ENCODE measurements at regions not wholly inside any gene's neighbourhood (a gene's known extent, or its start where the extent isn't known, plus 50 kb on each side); places are given as distances from the start of the nearest gene placed in this dataset.
A peak's percentile ranks its signal among the peaks of the same experiment; 100 is the strongest.

- TF ChIP-seq BCLAF1 (IDR thresholded peaks at IDR 0.05) (no peak), SREBF2 (IDR thresholded peaks at IDR 0.05; ENCODE audit: low read length) (no peak), RCOR1 (conservative IDR thresholded peaks at IDR 0.05; ENCODE audit: low read depth, low read length) (no peak), HDAC2 (IDR thresholded peaks at IDR 0.05) (no peak), KLF5 (IDR thresholded peaks at IDR 0.05; ENCODE audit: partially characterized antibody) (no peak), CEBPB (IDR thresholded peaks at IDR 0.05; ENCODE audit: borderline replicate concordance in 1 of 2, low read depth in 2 of 2, low read length in 2 of 2) (no peak), ZBTB33 (IDR thresholded peaks at IDR 0.05) (no peak), ESRRA (IDR thresholded peaks at IDR 0.05; ENCODE audit: low read length) (no peak), MTA3 (IDR thresholded peaks at IDR 0.05; ENCODE audit: borderline replicate concordance, low read length) (no peak), FOS (IDR thresholded peaks at IDR 0.05; ENCODE audit: borderline replicate concordance, extremely low read depth, insufficient read length) (no peak), MXI1 (IDR thresholded peaks at IDR 0.05; ENCODE audit: low read depth, low read length) (no peak), IRF3 (IDR thresholded peaks at IDR 0.05) (no peak), RELB (IDR thresholded peaks at IDR 0.05; ENCODE audit: low read depth) (peak; percentile 50; the same call in 1 of the 2 replicates)
- TF ChIP-seq, protein P1, sequence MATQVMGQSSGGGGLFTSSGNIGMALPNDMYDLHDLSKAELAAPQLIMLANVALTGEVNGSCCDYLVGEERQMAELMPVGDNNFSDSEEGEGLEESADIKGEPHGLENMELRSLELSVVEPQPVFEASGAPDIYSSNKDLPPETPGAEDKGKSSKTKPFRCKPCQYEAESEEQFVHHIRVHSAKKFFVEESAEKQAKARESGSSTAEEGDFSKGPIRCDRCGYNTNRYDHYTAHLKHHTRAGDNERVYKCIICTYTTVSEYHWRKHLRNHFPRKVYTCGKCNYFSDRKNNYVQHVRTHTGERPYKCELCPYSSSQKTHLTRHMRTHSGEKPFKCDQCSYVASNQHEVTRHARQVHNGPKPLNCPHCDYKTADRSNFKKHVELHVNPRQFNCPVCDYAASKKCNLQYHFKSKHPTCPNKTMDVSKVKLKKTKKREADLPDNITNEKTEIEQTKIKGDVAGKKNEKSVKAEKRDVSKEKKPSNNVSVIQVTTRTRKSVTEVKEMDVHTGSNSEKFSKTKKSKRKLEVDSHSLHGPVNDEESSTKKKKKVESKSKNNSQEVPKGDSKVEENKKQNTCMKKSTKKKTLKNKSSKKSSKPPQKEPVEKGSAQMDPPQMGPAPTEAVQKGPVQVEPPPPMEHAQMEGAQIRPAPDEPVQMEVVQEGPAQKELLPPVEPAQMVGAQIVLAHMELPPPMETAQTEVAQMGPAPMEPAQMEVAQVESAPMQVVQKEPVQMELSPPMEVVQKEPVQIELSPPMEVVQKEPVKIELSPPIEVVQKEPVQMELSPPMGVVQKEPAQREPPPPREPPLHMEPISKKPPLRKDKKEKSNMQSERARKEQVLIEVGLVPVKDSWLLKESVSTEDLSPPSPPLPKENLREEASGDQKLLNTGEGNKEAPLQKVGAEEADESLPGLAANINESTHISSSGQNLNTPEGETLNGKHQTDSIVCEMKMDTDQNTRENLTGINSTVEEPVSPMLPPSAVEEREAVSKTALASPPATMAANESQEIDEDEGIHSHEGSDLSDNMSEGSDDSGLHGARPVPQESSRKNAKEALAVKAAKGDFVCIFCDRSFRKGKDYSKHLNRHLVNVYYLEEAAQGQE (IDR thresholded peaks at IDR 0.05; ENCODE audit: low read depth, low read length): no peak
- TF ChIP-seq, protein P2, sequence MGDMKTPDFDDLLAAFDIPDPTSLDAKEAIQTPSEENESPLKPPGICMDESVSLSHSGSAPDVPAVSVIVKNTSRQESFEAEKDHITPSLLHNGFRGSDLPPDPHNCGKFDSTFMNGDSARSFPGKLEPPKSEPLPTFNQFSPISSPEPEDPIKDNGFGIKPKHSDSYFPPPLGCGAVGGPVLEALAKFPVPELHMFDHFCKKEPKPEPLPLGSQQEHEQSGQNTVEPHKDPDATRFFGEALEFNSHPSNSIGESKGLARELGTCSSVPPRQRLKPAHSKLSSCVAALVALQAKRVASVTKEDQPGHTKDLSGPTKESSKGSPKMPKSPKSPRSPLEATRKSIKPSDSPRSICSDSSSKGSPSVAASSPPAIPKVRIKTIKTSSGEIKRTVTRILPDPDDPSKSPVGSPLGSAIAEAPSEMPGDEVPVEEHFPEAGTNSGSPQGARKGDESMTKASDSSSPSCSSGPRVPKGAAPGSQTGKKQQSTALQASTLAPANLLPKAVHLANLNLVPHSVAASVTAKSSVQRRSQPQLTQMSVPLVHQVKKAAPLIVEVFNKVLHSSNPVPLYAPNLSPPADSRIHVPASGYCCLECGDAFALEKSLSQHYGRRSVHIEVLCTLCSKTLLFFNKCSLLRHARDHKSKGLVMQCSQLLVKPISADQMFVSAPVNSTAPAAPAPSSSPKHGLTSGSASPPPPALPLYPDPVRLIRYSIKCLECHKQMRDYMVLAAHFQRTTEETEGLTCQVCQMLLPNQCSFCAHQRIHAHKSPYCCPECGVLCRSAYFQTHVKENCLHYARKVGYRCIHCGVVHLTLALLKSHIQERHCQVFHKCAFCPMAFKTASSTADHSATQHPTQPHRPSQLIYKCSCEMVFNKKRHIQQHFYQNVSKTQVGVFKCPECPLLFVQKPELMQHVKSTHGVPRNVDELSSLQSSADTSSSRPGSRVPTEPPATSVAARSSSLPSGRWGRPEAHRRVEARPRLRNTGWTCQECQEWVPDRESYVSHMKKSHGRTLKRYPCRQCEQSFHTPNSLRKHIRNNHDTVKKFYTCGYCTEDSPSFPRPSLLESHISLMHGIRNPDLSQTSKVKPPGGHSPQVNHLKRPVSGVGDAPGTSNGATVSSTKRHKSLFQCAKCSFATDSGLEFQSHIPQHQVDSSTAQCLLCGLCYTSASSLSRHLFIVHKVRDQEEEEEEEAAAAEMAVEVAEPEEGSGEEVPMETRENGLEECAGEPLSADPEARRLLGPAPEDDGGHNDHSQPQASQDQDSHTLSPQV (IDR thresholded peaks at IDR 0.05): no peak
These were observed 235.1 kb downstream of the UACA start (continued) for GRCh38 chr15:70528270-70528706.
